ENCODE measurements at regions not wholly inside any gene's neighbourhood (a gene's known extent, or its start where the extent isn't known, plus 50 kb on each side); places are given as distances from the start of the nearest gene placed in this dataset.

DNA sequence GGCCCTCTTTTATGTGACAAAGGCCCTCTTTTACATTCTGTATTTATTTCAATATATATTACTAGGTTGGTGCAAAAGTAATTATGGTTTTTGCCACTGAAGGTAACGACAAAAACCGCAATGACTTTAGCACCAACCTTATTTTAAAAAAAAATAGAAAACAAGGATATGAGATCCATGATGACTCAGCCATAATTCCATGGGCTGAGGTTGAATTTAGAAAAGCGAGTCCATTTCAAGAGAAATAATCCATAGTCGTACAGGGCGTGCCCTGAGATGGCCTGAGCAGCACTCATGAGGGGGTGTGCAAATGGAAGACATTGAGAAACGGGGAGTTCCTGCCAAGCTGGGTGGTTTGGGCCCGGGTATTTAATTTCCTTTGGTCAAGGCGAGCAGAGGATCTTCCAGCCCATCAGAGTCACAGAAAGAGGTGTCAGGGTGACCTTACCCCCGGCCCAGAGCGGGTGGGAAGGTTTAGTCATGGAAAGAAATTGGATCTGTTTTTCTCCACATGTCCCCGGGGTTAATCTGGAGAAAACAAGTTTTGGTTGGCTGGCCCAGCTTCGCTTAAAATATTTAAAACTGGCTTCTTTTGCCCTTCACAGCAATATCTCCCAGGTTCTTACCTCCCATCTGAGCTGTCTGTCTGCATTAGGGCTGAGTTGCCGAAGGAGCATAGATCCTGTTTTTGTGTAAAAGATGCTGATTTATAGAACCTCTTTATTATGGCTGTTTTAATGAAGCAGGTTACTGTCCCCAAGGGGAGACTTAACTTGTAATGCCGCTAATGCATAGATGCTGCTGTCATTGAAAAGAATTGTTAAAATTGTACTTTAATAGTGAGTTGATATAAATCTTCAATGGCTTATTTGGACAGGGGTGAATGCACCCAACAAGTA, 255.6 kb downstream of the PREX1 start:
- TF ChIP-seq, protein P1, sequence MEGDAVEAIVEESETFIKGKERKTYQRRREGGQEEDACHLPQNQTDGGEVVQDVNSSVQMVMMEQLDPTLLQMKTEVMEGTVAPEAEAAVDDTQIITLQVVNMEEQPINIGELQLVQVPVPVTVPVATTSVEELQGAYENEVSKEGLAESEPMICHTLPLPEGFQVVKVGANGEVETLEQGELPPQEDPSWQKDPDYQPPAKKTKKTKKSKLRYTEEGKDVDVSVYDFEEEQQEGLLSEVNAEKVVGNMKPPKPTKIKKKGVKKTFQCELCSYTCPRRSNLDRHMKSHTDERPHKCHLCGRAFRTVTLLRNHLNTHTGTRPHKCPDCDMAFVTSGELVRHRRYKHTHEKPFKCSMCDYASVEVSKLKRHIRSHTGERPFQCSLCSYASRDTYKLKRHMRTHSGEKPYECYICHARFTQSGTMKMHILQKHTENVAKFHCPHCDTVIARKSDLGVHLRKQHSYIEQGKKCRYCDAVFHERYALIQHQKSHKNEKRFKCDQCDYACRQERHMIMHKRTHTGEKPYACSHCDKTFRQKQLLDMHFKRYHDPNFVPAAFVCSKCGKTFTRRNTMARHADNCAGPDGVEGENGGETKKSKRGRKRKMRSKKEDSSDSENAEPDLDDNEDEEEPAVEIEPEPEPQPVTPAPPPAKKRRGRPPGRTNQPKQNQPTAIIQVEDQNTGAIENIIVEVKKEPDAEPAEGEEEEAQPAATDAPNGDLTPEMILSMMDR (conservative IDR thresholded peaks at IDR 0.05) = no peak
- no peak for TF ChIP-seq ZFX (IDR thresholded peaks at IDR 0.05)

All from C4-2B (cell line).